ENCODE measurements at regions not wholly inside any gene's neighbourhood (a gene's known extent, or its start where the extent isn't known, plus 50 kb on each side); places are given as distances from the start of the nearest gene placed in this dataset.

- Histone ChIP-seq H2BK12ac (ENCODE audit: low read depth, low read length) (no peak overlapping the region), H3K23me2 (ENCODE audit: low read depth, low read length) (no peaks in the 10 kb centered on the region; the same call in 1 of the 2 replicates), H4K20me1 (replicated peaks in 1 of 2; ENCODE audit: control insufficient read depth in 1 of 2, insufficient read depth in 2 of 2, low read length in 2 of 2) (no peaks in the 10 kb centered on the region), H2BK5ac (ENCODE audit: low read depth, low read length) (no peak overlapping the region), H4K5ac (ENCODE audit: insufficient read length, low read depth, low read length) (no peak overlapping the region), H3K4me3 (ENCODE audit: extremely low read depth in 1 of 4, insufficient read depth in 2 of 4, low read depth in 3 of 4, low read length in 4 of 4) (no peak overlapping the region), H4K91ac (replicated peaks; ENCODE audit: insufficient read length, low read length) (no peak overlapping the region), H2BK20ac (ENCODE audit: low read length) (no peak overlapping the region), H3K79me2 (ENCODE audit: control insufficient read depth in 1 of 2, insufficient read depth in 2 of 2, low read length in 2 of 2) (no peaks in the 10 kb centered on the region), H2BK120ac (replicated peaks; ENCODE audit: low read depth, low read length) (no peak overlapping the region), H3K27ac (ENCODE audit: low read depth, low read length) (no peak overlapping the region), H3K14ac (ENCODE audit: insufficient read length) (no peak overlapping the region), H3K18ac (ENCODE audit: extremely low read depth, low read length) (no peak overlapping the region), H3K4me1 (replicated peaks in 1 of 4; ENCODE audit: control insufficient read depth in 3 of 4, insufficient read depth in 4 of 4, low read length in 3 of 4) (no peaks in the 10 kb centered on the region; a peak in 2 of 7 replicates), H2BK15ac (ENCODE audit: low read length) (no peak overlapping the region), H3K23ac (ENCODE audit: insufficient read length) (no peak overlapping the region), H3K4me2 (ENCODE audit: insufficient read depth in 1 of 2, low read depth in 2 of 2, low read length in 2 of 2) (no peak overlapping the region), H3K36me3 (ENCODE audit: control insufficient read depth in 2 of 4, insufficient read depth in 4 of 4, low read length in 3 of 4) (no peaks in the 10 kb centered on the region), H3K9me3 (ENCODE audit: insufficient read depth in 2 of 2, low read depth in 1 of 2, low read length in 1 of 2) (no peaks in the 10 kb centered on the region), H2AK5ac (ENCODE audit: low read depth, low read length) (no peak overlapping the region), H3K27me3 (replicated peaks in 1 of 4; ENCODE audit: control insufficient read depth in 3 of 4, extremely low read depth in 1 of 4, insufficient read depth in 3 of 4, low read length in 3 of 4) (no peaks in the 10 kb centered on the region), H3K4ac (replicated peaks; ENCODE audit: insufficient read length, low read depth, low read length) (no peak overlapping the region), H3K9ac (replicated peaks in 1 of 4; ENCODE audit: extremely low read depth in 1 of 4, low read depth in 3 of 4, low read length in 3 of 4) (no peak overlapping the region), H2AFZ (ENCODE audit: low read length) (no peak overlapping the region), H3K79me1 (ENCODE audit: low read depth, low read length) (no peaks in the 10 kb centered on the region), H4K8ac (ENCODE audit: extremely low read depth, insufficient read depth, low read length) (no peak overlapping the region), H3K56ac (replicated peaks; ENCODE audit: insufficient read length, low read depth, low read length) (no peak overlapping the region)
- TF ChIP-seq NRF1 (IDR thresholded peaks at IDR 0.05; ENCODE audit: low read depth, low read length) = no peak
- 88% methylated on average over 8 of the region's 8 CpGs; no CpG with 5 or more reads in 1 of the 2 experiments for whole genome bisulfite sequencing, 2 experiments (ENCODE audit: extremely low coverage in 1 of 2, insufficient coverage in 1 of 2, insufficient read length in 1 of 2, insufficient replicate concordance in 2 of 2, low coverage in 1 of 2, low lambda C conversion rate in 2 of 2, missing lambda C conversion rate in 1 of 2)
- ChIA-PET POLR2A (ENCODE audit: partially characterized antibody) (interaction anchor here (1.9 kb wide), 1 partner anchor 14 kb away, joined by 5 read pairs; no protein-coding TSS in a partner anchor), CTCF (ENCODE audit: partially characterized antibody) (interaction anchor here (0.6 to 1.2 kb wide), 3 partner anchors 11 to 770 kb away, joined by 3 to 4 read pairs (median 3); no protein-coding TSS in a partner anchor)
- DNase-seq (ENCODE audit: low read depth in 1 of 2, low spot score in 2 of 2) (peak in 1 of 2 experiments; percentile 41), FAIRE-seq (no peak)
Observed at GRCh38 chr2:60351802-60352201, 201.7 kb downstream of the BCL11A start.
